Testis (tissue), 2 donors: ENCODE measurements at regions not wholly inside any gene's neighbourhood (a gene's known extent, or its start where the extent isn't known, plus 50 kb on each side); places are given as distances from the start of the nearest gene placed in this dataset.
"Not testable (repeated sequence)": the region's sequence is repeated elsewhere in the genome, so short reads cannot be mapped to it uniquely, and the experiment has no call there.

ENCODE experiments used
- POLR2A ChIP-seq: fragments of 450-650 bp; IDR thresholded peaks from one replicate; pipeline ENCODE4 v1.6.1; 2017; ENCODE audit warnings: antibody characterized with exemption, mild to moderate bottlenecking, moderate library complexity
- TF ChIP-seq, protein P1 (sequence below), 3 experiments: fragments of 450-650 bp in 2 of 3; fragments of 200-600 bp in 1 of 3; sonication (generic) in 1 of 3; IDR thresholded peaks; one replicate each; pipeline ENCODE4 v1.5.1; 2016 to 2019; ENCODE audit warnings: antibody characterized with exemption in 3 of 3, mild to moderate bottlenecking in 2 of 3, moderate library complexity in 1 of 3

DNA sequence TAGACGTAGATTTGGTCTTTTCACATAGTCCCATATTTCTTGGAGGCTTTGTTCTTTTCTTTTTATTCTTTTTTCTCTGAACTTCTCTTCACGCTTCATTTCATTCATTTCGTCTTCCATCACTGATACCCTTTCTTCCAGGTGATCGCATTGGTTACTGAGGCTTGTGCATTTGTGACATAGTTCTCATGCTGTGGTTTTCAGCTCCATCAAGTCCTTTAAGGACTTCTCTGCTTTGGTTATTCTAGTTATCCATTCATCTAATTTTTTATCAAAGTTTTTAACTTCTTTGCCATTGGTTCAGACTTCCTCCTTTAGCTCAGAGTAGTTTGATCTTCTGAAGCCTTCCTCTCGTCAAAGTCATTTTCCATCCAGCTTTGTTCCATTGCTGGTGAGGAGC, 125.8 kb downstream of the PRL start:
- TF ChIP-seq, protein P1, sequence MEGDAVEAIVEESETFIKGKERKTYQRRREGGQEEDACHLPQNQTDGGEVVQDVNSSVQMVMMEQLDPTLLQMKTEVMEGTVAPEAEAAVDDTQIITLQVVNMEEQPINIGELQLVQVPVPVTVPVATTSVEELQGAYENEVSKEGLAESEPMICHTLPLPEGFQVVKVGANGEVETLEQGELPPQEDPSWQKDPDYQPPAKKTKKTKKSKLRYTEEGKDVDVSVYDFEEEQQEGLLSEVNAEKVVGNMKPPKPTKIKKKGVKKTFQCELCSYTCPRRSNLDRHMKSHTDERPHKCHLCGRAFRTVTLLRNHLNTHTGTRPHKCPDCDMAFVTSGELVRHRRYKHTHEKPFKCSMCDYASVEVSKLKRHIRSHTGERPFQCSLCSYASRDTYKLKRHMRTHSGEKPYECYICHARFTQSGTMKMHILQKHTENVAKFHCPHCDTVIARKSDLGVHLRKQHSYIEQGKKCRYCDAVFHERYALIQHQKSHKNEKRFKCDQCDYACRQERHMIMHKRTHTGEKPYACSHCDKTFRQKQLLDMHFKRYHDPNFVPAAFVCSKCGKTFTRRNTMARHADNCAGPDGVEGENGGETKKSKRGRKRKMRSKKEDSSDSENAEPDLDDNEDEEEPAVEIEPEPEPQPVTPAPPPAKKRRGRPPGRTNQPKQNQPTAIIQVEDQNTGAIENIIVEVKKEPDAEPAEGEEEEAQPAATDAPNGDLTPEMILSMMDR (IDR thresholded peaks at IDR 0.05) = not testable (repeated sequence)
- not testable (repeated sequence) for TF ChIP-seq POLR2A
